ENCODE measurements at regions not wholly inside any gene's neighbourhood (a gene's known extent, or its start where the extent isn't known, plus 50 kb on each side); places are given as distances from the start of the nearest gene placed in this dataset.

- no peak overlapping the region for H3K9ac ChIP-seq (ENCODE audit: insufficient read depth, low read length, poor library complexity, severe bottlenecking)
- H3K36me3 Mint-ChIP-seq = no peaks in the 10 kb centered on the region
- H3K4me1 Mint-ChIP-seq = peaks cover 9% of the 10 kb centered on the region
- no peaks in the 10 kb centered on the region for H4K20me1 ChIP-seq (ENCODE audit: insufficient read depth, low read length)
- H3K36me3 ChIP-seq (replicated peaks in 1 of 2; ENCODE audit: control insufficient read depth in 1 of 2, insufficient read depth in 2 of 2, low read length in 2 of 2) = no peaks in the 10 kb centered on the region
- H3K4me1 ChIP-seq (ENCODE audit: control insufficient read depth in 1 of 2, insufficient read depth in 2 of 2, low read length in 2 of 2) = peaks cover 3 to 10% of the 10 kb centered on the region in 2 donors
- no peak overlapping the region for H3K27ac Mint-ChIP-seq
- H3K79me2 ChIP-seq (ENCODE audit: insufficient read depth, low read length) = no peaks in the 10 kb centered on the region
- DNase-seq = no peak
- H3K27me3 Mint-ChIP-seq (ENCODE audit: low read depth in 3 of 3) = peaks cover 0 to 5% (median 5%) of the 10 kb centered on the region in 3 donors
- WGBS (ENCODE audit: insufficient coverage) = 93% methylated on average over 4 of the region's 6 CpGs
- H3K27me3 ChIP-seq (ENCODE audit: control insufficient read depth in 2 of 2, insufficient read depth in 2 of 2, low read length in 2 of 2) = no peaks in the 10 kb centered on the region
- no peak overlapping the region for H3K4me2 ChIP-seq (replicated peaks; ENCODE audit: extremely low read depth, low read length, poor library complexity, severe bottlenecking)
- peaks cover 0 to 17% (median 7%) of the 10 kb centered on the region in 7 donors for H3K9me3 Mint-ChIP-seq
- no peak overlapping the region for H3K4me3 ChIP-seq (replicated peaks in 1 of 3; ENCODE audit: low read depth in 2 of 3, low read length in 3 of 3)
- H2AFZ ChIP-seq (ENCODE audit: insufficient read depth, low read depth, low read length, poor library complexity, severe bottlenecking) = no peak overlapping the region
- TF ChIP-seq CTCF (IDR thresholded peaks at IDR 0.05) = no peak
- intact Hi-C loops (cut with micrococcal nuclease) = no loop called here
- no peak overlapping the region for H3K27ac ChIP-seq (ENCODE audit: low read depth in 1 of 2, low read length in 2 of 2)
- H3K4me3 Mint-ChIP-seq = no peak overlapping the region
- H3K9me3 ChIP-seq (replicated peaks in 1 of 2; ENCODE audit: control insufficient read depth in 1 of 2, insufficient read depth in 1 of 2, low read length in 2 of 2) = peaks cover 0 to 5% of the 10 kb centered on the region in 2 donors
Observed at GRCh38 chr1:5774019-5774418, 218.2 kb downstream of the NPHP4 start.

GRCh38 chr1:5771788-5772187 is 220.4 kb downstream of the NPHP4 start:
- no peak overlapping the region for H3K4me3 ChIP-seq (replicated peaks in 1 of 3; ENCODE audit: low read depth in 2 of 3, low read length in 3 of 3)
- no peak for TF ChIP-seq CTCF (IDR thresholded peaks at IDR 0.05)
- Mint-ChIP-seq H3K27ac (no peak overlapping the region), H3K36me3 (no peaks in the 10 kb centered on the region), H3K4me1 (peaks cover 9% of the 10 kb centered on the region), H3K4me3 (no peak overlapping the region), H3K9me3 (peaks cover 0 to 2% (median 0%) of the 10 kb centered on the region in 7 donors), H3K27me3 (ENCODE audit: low read depth in 3 of 3) (peaks cover 3 to 10% (median 10%) of the 10 kb centered on the region in 3 donors)
- H3K36me3 ChIP-seq (replicated peaks in 1 of 2; ENCODE audit: control insufficient read depth in 1 of 2, insufficient read depth in 2 of 2, low read length in 2 of 2) = no peaks in the 10 kb centered on the region
- no peaks in the 10 kb centered on the region for H3K27me3 ChIP-seq (ENCODE audit: control insufficient read depth in 2 of 2, insufficient read depth in 2 of 2, low read length in 2 of 2)
- WGBS (ENCODE audit: insufficient coverage) = 92% methylated on average over 2 of the region's 2 CpGs
- no peak for DNase-seq
- no peak overlapping the region for H3K4me2 ChIP-seq (replicated peaks; ENCODE audit: extremely low read depth, low read length, poor library complexity, severe bottlenecking)
- peaks cover 3 to 10% of the 10 kb centered on the region in 2 donors for H3K4me1 ChIP-seq (ENCODE audit: control insufficient read depth in 1 of 2, insufficient read depth in 2 of 2, low read length in 2 of 2)
- no peak overlapping the region for H3K27ac ChIP-seq (ENCODE audit: low read depth in 1 of 2, low read length in 2 of 2)
- no peaks in the 10 kb centered on the region for H3K9me3 ChIP-seq (replicated peaks in 1 of 2; ENCODE audit: control insufficient read depth in 1 of 2, insufficient read depth in 1 of 2, low read length in 2 of 2)
- no peak overlapping the region for H2AFZ ChIP-seq (ENCODE audit: insufficient read depth, low read depth, low read length, poor library complexity, severe bottlenecking)
- intact Hi-C loops (cut with micrococcal nuclease) = no loop called here
- H3K9ac ChIP-seq (ENCODE audit: insufficient read depth, low read length, poor library complexity, severe bottlenecking) = no peak overlapping the region
- no peaks in the 10 kb centered on the region for H4K20me1 ChIP-seq (ENCODE audit: insufficient read depth, low read length)
- no peaks in the 10 kb centered on the region for H3K79me2 ChIP-seq (ENCODE audit: insufficient read depth, low read length)
